SK-N-SH (cell line): ENCODE measurements at regions not wholly inside any gene's neighbourhood (a gene's known extent, or its start where the extent isn't known, plus 50 kb on each side); places are given as distances from the start of the nearest gene placed in this dataset.
"Not testable (repeated sequence)": the region's sequence is repeated elsewhere in the genome, so short reads cannot be mapped to it uniquely, and the experiment has no call there.

Experiments
- CHD2 ChIP-seq: fragments of 150-350 bp; IDR thresholded peaks from 2 replicates; pipeline ENCODE4 v1.6.1; 2018; ENCODE audit warnings: low read length; ENCODE audit not compliant: partially characterized antibody
- EP300 ChIP-seq, 2 experiments: IDR thresholded peaks; 2 replicates each; pipeline versions ENCODE4 v1.4.0 to v1.6.1; 2012; ENCODE audit warnings: borderline replicate concordance in 1 of 2, low read depth in 1 of 2, low read length in 1 of 2
- FOXM1 ChIP-seq: IDR thresholded peaks from 2 replicates; pipeline ENCODE4 v1.4.0; 2012; ENCODE audit warnings: low read depth, mild to moderate bottlenecking
- GABPA ChIP-seq: IDR thresholded peaks from 2 replicates; pipeline ENCODE4 v1.4.0; 2012; ENCODE audit warnings: low read depth, mild to moderate bottlenecking
- NRF1 ChIP-seq: IDR thresholded peaks from 2 replicates; pipeline ENCODE4 v1.6.1; 2012; ENCODE audit warnings: low read depth, mild to moderate bottlenecking, low read length
- POLR2AphosphoS5 ChIP-seq: IDR thresholded peaks from 2 replicates; pipeline ENCODE4 v1.6.1; 2012; ENCODE audit warnings: low read depth, low read length
- RAD21 ChIP-seq: IDR thresholded peaks from 2 replicates; pipeline ENCODE4 v1.6.1; 2012; ENCODE audit warnings: mild to moderate bottlenecking, low read length
- RXRA ChIP-seq: IDR thresholded peaks from 2 replicates; pipeline ENCODE4 v1.4.0; 2012; ENCODE audit warnings: low read depth, mild to moderate bottlenecking, borderline replicate concordance
- SMC3 ChIP-seq: IDR thresholded peaks from 2 replicates; pipeline ENCODE4 v1.6.1; 2012; ENCODE audit warnings: low read depth, low read length, improper control_type of control experiment
- YY1 ChIP-seq: IDR thresholded peaks from 2 replicates; pipeline ENCODE4 v1.4.0; 2012; ENCODE audit warnings: low read depth, mild to moderate bottlenecking
- TF ChIP-seq, protein P1 (sequence below): fragments of 200-600 bp; sonication (generic); IDR thresholded peaks from 2 replicates; pipeline ENCODE4 v1.6.1; 2017; ENCODE audit warnings: antibody characterized with exemption, mild to moderate bottlenecking, moderate library complexity
- TF ChIP-seq, protein P2 (sequence below): IDR thresholded peaks from 2 replicates; pipeline ENCODE4; 2012
- TF ChIP-seq, protein P3 (sequence below): fragments of 150-350 bp; IDR thresholded peaks from 2 replicates; pipeline ENCODE4 v1.6.1; 2017; ENCODE audit warnings: antibody characterized with exemption, low read length, low read depth, borderline replicate concordance
- TF ChIP-seq, protein P4 (sequence below): IDR thresholded peaks from 2 replicates; pipeline ENCODE4 v1.6.1; 2012; ENCODE audit warnings: mild to moderate bottlenecking, low read depth, low read length, moderate library complexity

DNA sequence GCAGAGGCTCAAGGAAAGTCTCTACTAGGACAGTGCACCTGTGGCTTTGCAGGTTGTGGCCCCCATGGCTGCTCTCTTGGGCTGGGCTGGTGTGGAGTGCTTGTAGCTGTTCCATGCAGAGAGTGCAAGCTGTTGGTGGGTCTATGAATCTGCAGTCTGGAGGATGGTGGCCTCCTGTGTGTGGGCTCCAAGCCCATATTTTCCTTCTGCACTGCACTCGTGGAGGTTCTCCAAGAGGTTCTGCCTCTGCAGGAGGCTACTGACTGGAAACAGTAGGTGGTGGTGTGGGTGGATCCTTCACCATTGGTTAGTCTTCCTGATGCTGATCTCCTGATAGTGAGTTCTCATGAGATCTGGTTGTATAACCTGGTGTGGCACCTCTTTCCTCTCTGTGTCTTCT, 143.2 kb upstream of the ZNF519 start:
- TF ChIP-seq, protein P1, sequence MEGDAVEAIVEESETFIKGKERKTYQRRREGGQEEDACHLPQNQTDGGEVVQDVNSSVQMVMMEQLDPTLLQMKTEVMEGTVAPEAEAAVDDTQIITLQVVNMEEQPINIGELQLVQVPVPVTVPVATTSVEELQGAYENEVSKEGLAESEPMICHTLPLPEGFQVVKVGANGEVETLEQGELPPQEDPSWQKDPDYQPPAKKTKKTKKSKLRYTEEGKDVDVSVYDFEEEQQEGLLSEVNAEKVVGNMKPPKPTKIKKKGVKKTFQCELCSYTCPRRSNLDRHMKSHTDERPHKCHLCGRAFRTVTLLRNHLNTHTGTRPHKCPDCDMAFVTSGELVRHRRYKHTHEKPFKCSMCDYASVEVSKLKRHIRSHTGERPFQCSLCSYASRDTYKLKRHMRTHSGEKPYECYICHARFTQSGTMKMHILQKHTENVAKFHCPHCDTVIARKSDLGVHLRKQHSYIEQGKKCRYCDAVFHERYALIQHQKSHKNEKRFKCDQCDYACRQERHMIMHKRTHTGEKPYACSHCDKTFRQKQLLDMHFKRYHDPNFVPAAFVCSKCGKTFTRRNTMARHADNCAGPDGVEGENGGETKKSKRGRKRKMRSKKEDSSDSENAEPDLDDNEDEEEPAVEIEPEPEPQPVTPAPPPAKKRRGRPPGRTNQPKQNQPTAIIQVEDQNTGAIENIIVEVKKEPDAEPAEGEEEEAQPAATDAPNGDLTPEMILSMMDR = not testable (repeated sequence)
- not testable (repeated sequence) for TF ChIP-seq YY1; POLR2AphosphoS5; NRF1; GABPA; FOXM1; EP300 (IDR thresholded peaks at IDR 0.05; ENCODE audit: borderline replicate concordance in 1 of 2, low read depth in 1 of 2, low read length in 1 of 2); RAD21; CHD2; SMC3; RXRA
- TF ChIP-seq, protein P2, sequence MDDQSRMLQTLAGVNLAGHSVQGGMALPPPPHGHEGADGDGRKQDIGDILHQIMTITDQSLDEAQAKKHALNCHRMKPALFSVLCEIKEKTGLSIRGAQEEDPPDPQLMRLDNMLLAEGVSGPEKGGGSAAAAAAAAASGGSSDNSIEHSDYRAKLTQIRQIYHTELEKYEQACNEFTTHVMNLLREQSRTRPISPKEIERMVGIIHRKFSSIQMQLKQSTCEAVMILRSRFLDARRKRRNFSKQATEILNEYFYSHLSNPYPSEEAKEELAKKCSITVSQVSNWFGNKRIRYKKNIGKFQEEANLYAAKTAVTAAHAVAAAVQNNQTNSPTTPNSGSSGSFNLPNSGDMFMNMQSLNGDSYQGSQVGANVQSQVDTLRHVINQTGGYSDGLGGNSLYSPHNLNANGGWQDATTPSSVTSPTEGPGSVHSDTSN = not testable (repeated sequence)
- TF ChIP-seq, protein P3, sequence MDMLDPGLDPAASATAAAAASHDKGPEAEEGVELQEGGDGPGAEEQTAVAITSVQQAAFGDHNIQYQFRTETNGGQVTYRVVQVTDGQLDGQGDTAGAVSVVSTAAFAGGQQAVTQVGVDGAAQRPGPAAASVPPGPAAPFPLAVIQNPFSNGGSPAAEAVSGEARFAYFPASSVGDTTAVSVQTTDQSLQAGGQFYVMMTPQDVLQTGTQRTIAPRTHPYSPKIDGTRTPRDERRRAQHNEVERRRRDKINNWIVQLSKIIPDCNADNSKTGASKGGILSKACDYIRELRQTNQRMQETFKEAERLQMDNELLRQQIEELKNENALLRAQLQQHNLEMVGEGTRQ = not testable (repeated sequence)
- TF ChIP-seq, protein P4, sequence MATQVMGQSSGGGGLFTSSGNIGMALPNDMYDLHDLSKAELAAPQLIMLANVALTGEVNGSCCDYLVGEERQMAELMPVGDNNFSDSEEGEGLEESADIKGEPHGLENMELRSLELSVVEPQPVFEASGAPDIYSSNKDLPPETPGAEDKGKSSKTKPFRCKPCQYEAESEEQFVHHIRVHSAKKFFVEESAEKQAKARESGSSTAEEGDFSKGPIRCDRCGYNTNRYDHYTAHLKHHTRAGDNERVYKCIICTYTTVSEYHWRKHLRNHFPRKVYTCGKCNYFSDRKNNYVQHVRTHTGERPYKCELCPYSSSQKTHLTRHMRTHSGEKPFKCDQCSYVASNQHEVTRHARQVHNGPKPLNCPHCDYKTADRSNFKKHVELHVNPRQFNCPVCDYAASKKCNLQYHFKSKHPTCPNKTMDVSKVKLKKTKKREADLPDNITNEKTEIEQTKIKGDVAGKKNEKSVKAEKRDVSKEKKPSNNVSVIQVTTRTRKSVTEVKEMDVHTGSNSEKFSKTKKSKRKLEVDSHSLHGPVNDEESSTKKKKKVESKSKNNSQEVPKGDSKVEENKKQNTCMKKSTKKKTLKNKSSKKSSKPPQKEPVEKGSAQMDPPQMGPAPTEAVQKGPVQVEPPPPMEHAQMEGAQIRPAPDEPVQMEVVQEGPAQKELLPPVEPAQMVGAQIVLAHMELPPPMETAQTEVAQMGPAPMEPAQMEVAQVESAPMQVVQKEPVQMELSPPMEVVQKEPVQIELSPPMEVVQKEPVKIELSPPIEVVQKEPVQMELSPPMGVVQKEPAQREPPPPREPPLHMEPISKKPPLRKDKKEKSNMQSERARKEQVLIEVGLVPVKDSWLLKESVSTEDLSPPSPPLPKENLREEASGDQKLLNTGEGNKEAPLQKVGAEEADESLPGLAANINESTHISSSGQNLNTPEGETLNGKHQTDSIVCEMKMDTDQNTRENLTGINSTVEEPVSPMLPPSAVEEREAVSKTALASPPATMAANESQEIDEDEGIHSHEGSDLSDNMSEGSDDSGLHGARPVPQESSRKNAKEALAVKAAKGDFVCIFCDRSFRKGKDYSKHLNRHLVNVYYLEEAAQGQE = not testable (repeated sequence)
